ENCODE measurements at regions not wholly inside any gene's neighbourhood (a gene's known extent, or its start where the extent isn't known, plus 50 kb on each side); places are given as distances from the start of the nearest gene placed in this dataset.

GRCh38 chr2:33765122-33765521 is 166.0 kb upstream of the FAM98A start:
- Histone ChIP-seq H3K18ac (ENCODE audit: extremely low read depth, low read length) (no peak overlapping the region), H2BK5ac (ENCODE audit: low read depth, low read length) (no peak overlapping the region), H2BK20ac (ENCODE audit: low read length) (no peak overlapping the region), H3K79me1 (ENCODE audit: low read depth, low read length) (no peaks in the 10 kb centered on the region), H4K8ac (ENCODE audit: extremely low read depth, insufficient read depth, low read length) (no peak overlapping the region), H3K56ac (replicated peaks; ENCODE audit: insufficient read length, low read depth, low read length) (no peak overlapping the region), H4K91ac (replicated peaks; ENCODE audit: insufficient read length, low read length) (no peak overlapping the region), H4K20me1 (replicated peaks in 1 of 2; ENCODE audit: control insufficient read depth in 1 of 2, insufficient read depth in 2 of 2, low read length in 2 of 2) (no peaks in the 10 kb centered on the region), H2AK5ac (ENCODE audit: low read depth, low read length) (no peak overlapping the region), H3K4me1 (replicated peaks in 1 of 4; ENCODE audit: control insufficient read depth in 3 of 4, insufficient read depth in 4 of 4, low read length in 3 of 4) (peaks cover 0 to 9% (median 0%) of the 10 kb centered on the region in 4 experiments; a peak in 2 of 7 replicates), H3K79me2 (ENCODE audit: control insufficient read depth in 1 of 2, insufficient read depth in 2 of 2, low read length in 2 of 2) (no peaks in the 10 kb centered on the region), H3K23ac (ENCODE audit: insufficient read length) (no peak overlapping the region), H2AFZ (ENCODE audit: low read length) (no peak overlapping the region), H4K5ac (ENCODE audit: insufficient read length, low read depth, low read length) (no peak overlapping the region), H2BK120ac (replicated peaks; ENCODE audit: low read depth, low read length) (no peak overlapping the region), H3K27me3 (replicated peaks in 1 of 4; ENCODE audit: control insufficient read depth in 3 of 4, extremely low read depth in 1 of 4, insufficient read depth in 3 of 4, low read length in 3 of 4) (no peaks in the 10 kb centered on the region), H3K27ac (ENCODE audit: low read depth, low read length) (no peak overlapping the region), H3K4me3 (ENCODE audit: extremely low read depth in 1 of 4, insufficient read depth in 2 of 4, low read depth in 3 of 4, low read length in 4 of 4) (no peak overlapping the region), H2BK12ac (ENCODE audit: low read depth, low read length) (no peak overlapping the region), H3K4me2 (ENCODE audit: insufficient read depth in 1 of 2, low read depth in 2 of 2, low read length in 2 of 2) (no peak overlapping the region), H3K9me3 (ENCODE audit: insufficient read depth in 2 of 2, low read depth in 1 of 2, low read length in 1 of 2) (peaks cover 1 to 9% of the 10 kb centered on the region in 2 experiments; a peak in 2 of 4 replicates), H2BK15ac (ENCODE audit: low read length) (no peak overlapping the region), H3K23me2 (ENCODE audit: low read depth, low read length) (0 out of 2 replicates have a peak, but pooled peaks cover 1% of the 10 kb centered on the region), H3K36me3 (ENCODE audit: control insufficient read depth in 2 of 4, insufficient read depth in 4 of 4, low read length in 3 of 4) (0 out of 8 replicates have a peak, but pooled peaks cover 0 to 3% (median 0%) of the 10 kb centered on the region in 4 experiments), H3K9ac (replicated peaks in 1 of 4; ENCODE audit: extremely low read depth in 1 of 4, low read depth in 3 of 4, low read length in 3 of 4) (no peak overlapping the region), H3K4ac (replicated peaks; ENCODE audit: insufficient read length, low read depth, low read length) (no peak overlapping the region), H3K14ac (ENCODE audit: insufficient read length) (no peak overlapping the region)
- no peak for FAIRE-seq
- TF ChIP-seq HDAC2 (IDR thresholded peaks at IDR 0.05; ENCODE audit: borderline replicate concordance in 1 of 2, low read depth in 2 of 2, low read length in 2 of 2): no peak
- peak; percentile 38 to 47; a peak in 3 of 4 replicates for TF ChIP-seq RAD21 (IDR thresholded peaks at IDR 0.05 in 1 of 2, conservative IDR thresholded peaks at IDR 0.05 in 1 of 2; ENCODE audit: low read depth in 2 of 2, low read length in 2 of 2)
- TF ChIP-seq CTCF (IDR thresholded peaks at IDR 0.05; ENCODE audit: control extremely low read depth in 1 of 3, insufficient read depth in 1 of 3, low read depth in 1 of 3, low read length in 3 of 3): peak in 2 of 3 experiments; percentile 4 to 15; a peak in 1 of 4 replicates
- TF ChIP-seq POLR2A (IDR thresholded peaks at IDR 0.05; ENCODE audit: control extremely low read depth in 1 of 2, low read depth in 2 of 2, low read length in 2 of 2): no peak
- ChIA-PET CTCF (ENCODE audit: partially characterized antibody) (interaction anchor here (0.5 to 1.8 kb wide), 5 partner anchors 9 to 1422 kb away, joined by 3 read pairs; no protein-coding TSS in a partner anchor), POLR2A (ENCODE audit: partially characterized antibody) (no interaction called here)
- DNase-seq (ENCODE audit: low read depth in 1 of 2, low spot score in 2 of 2): no peak
- WGBS, 2 experiments (ENCODE audit: extremely low coverage in 1 of 2, insufficient coverage in 1 of 2, insufficient read length in 1 of 2, insufficient replicate concordance in 2 of 2, low coverage in 1 of 2, low lambda C conversion rate in 2 of 2, missing lambda C conversion rate in 1 of 2): 15% methylated on average over 2 of the region's 2 CpGs; no CpG with 5 or more reads in 1 of the 2 experiments

Measured in H1 (cell line).